ENCODE measurements at regions not wholly inside any gene's neighbourhood (a gene's known extent, or its start where the extent isn't known, plus 50 kb on each side); places are given as distances from the start of the nearest gene placed in this dataset.

- no peak overlapping the region for H3K27ac ChIP-seq (ENCODE audit: low read depth, low read length, poor library complexity, severe bottlenecking)
- no peaks in the 10 kb centered on the region for H4K20me1 ChIP-seq (ENCODE audit: insufficient read depth, low read length)
- no peaks in the 10 kb centered on the region for H3K36me3 ChIP-seq (ENCODE audit: insufficient read depth, low read length)
- no peak overlapping the region for H3K4me3 ChIP-seq (ENCODE audit: low read depth, low read length, poor library complexity, severe bottlenecking)
- H3K9me3 ChIP-seq (ENCODE audit: low read length), result no peaks in the 10 kb centered on the region
- no peaks in the 10 kb centered on the region for H3K79me2 ChIP-seq (ENCODE audit: insufficient read depth, low read length)
- no peaks in the 10 kb centered on the region for H3K4me1 ChIP-seq (ENCODE audit: insufficient read depth, low read length, severe bottlenecking)
- no peaks in the 10 kb centered on the region for H3K9me2 ChIP-seq (ENCODE audit: low read depth, low read length)
- no peaks in the 10 kb centered on the region for H3F3A ChIP-seq (ENCODE audit: insufficient read depth, low read length)
- H2AFZ ChIP-seq (ENCODE audit: low read length), result no peak overlapping the region
- no peak for TF ChIP-seq EZH2 (IDR thresholded peaks at IDR 0.05; ENCODE audit: borderline replicate concordance, low read length)
- no peak for TF ChIP-seq CTCF (IDR thresholded peaks at IDR 0.05; ENCODE audit: low read length)
- H3K4me2 ChIP-seq (ENCODE audit: low read length), result no peak overlapping the region
- H3K9ac ChIP-seq (ENCODE audit: low read length), result no peak overlapping the region
- H3K27me3 ChIP-seq (ENCODE audit: insufficient read depth, low read length), result no peaks in the 10 kb centered on the region
These were observed 833.5 kb downstream of the ADGRL2 start for GRCh38 chr1:82634266-82634665.

- H3K9ac ChIP-seq (ENCODE audit: low read length), result no peak overlapping the region
- H3K9me2 ChIP-seq (ENCODE audit: low read depth, low read length), result no peaks in the 10 kb centered on the region
- no peaks in the 10 kb centered on the region for H3K36me3 ChIP-seq (ENCODE audit: insufficient read depth, low read length)
- H3K4me1 ChIP-seq (ENCODE audit: insufficient read depth, low read length, severe bottlenecking), result no peaks in the 10 kb centered on the region
- no peak overlapping the region for H3K27ac ChIP-seq (ENCODE audit: low read depth, low read length, poor library complexity, severe bottlenecking)
- no peak overlapping the region for H3K4me2 ChIP-seq (ENCODE audit: low read length)
- no peaks in the 10 kb centered on the region for H3F3A ChIP-seq (ENCODE audit: insufficient read depth, low read length)
- no peaks in the 10 kb centered on the region for H4K20me1 ChIP-seq (ENCODE audit: insufficient read depth, low read length)
- no peak overlapping the region for H2AFZ ChIP-seq (ENCODE audit: low read length)
- no peak overlapping the region for H3K4me3 ChIP-seq (ENCODE audit: low read depth, low read length, poor library complexity, severe bottlenecking)
- H3K79me2 ChIP-seq (ENCODE audit: insufficient read depth, low read length), result no peaks in the 10 kb centered on the region
- H3K9me3 ChIP-seq (ENCODE audit: low read length), result no peaks in the 10 kb centered on the region
- no peaks in the 10 kb centered on the region for H3K27me3 ChIP-seq (ENCODE audit: insufficient read depth, low read length)
- TF ChIP-seq CTCF (IDR thresholded peaks at IDR 0.05; ENCODE audit: low read length) (no peak), EZH2 (IDR thresholded peaks at IDR 0.05; ENCODE audit: borderline replicate concordance, low read length) (no peak)
These were observed 831.4 kb downstream of the ADGRL2 start for GRCh38 chr1:82632155-82632554.

- Histone ChIP-seq H3K79me2 (ENCODE audit: insufficient read depth, low read length) (no peaks in the 10 kb centered on the region), H3K27me3 (ENCODE audit: insufficient read depth, low read length) (no peaks in the 10 kb centered on the region), H3K4me3 (ENCODE audit: low read depth, low read length, poor library complexity, severe bottlenecking) (no peak overlapping the region), H3K27ac (ENCODE audit: low read depth, low read length, poor library complexity, severe bottlenecking) (no peak overlapping the region), H3K4me2 (ENCODE audit: low read length) (no peak overlapping the region), H3K9me2 (ENCODE audit: low read depth, low read length) (no peaks in the 10 kb centered on the region), H3K9ac (ENCODE audit: low read length) (no peak overlapping the region), H2AFZ (ENCODE audit: low read length) (no peak overlapping the region), H3K9me3 (ENCODE audit: low read length) (no peaks in the 10 kb centered on the region), H3K4me1 (ENCODE audit: insufficient read depth, low read length, severe bottlenecking) (no peaks in the 10 kb centered on the region), H3F3A (ENCODE audit: insufficient read depth, low read length) (no peaks in the 10 kb centered on the region), H3K36me3 (ENCODE audit: insufficient read depth, low read length) (no peaks in the 10 kb centered on the region), H4K20me1 (ENCODE audit: insufficient read depth, low read length) (no peaks in the 10 kb centered on the region)
- no peak for TF ChIP-seq CTCF (IDR thresholded peaks at IDR 0.05; ENCODE audit: low read length)
- TF ChIP-seq EZH2 (IDR thresholded peaks at IDR 0.05; ENCODE audit: borderline replicate concordance, low read length), result no peak
These were observed 828.2 kb downstream of the ADGRL2 start for GRCh38 chr1:82628887-82629286.
